ENCODE measurements at regions not wholly inside any gene's neighbourhood (a gene's known extent, or its start where the extent isn't known, plus 50 kb on each side); places are given as distances from the start of the nearest gene placed in this dataset.

- no peaks in the 10 kb centered on the region for H3K4me1 ChIP-seq
- no peak overlapping the region for H3K27ac ChIP-seq
- H3K4me3 ChIP-seq: no peak overlapping the region
- no peaks in the 10 kb centered on the region for H3K9me3 ChIP-seq
- H3K27me3 ChIP-seq: no peaks in the 10 kb centered on the region
- no peaks in the 10 kb centered on the region for H3K36me3 ChIP-seq
- no peaks in the 10 kb centered on the region for H4K20me1 ChIP-seq
- no peak for TF ChIP-seq Cebpa-rat (IDR thresholded peaks at IDR 0.05)
- H3K4me2 ChIP-seq: no peak overlapping the region
- no peak overlapping the region for H3K9ac ChIP-seq
Observed at GRCh38 chr2:139967665-139968064, 1187.5 kb upstream of the NXPH2 start.

DNA sequence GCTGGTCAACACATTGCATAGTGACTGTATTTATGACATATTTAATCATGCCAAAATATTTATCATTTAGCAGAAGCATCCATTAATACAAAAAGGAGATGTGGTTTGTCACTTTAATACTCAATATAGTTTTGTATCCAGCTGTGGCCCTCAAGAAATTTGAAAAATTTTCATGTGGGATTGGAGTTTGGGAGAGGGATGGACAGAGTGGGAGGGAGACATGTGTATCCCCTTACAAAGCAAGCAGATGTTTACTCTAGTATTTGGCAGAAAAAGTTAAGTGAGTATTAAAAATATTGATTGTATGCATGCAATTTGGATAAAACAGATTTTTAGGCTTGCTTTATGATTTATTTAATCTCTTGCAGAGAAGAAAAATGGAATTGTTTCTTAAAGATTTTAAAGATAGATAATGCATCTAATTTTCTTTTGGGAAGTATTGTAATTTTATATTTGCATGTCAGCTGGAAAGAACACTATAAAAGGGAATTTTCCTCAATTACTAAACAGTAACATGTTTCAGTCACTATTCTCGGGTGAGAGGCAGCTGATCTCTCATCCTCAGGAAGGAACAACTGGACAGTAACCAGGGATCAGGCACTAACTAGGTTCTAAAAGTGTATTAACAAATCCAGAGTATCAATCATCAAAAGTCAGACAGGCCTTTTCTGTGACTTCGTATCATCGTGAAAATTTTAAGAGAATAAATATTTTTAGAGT, 1184.7 kb upstream of the NXPH2 start:
- Histone ChIP-seq H3K27me3 (no peaks in the 10 kb centered on the region), H3K4me2 (no peak overlapping the region), H3K36me3 (no peaks in the 10 kb centered on the region), H3K9me3 (no peaks in the 10 kb centered on the region), H3K4me3 (no peak overlapping the region), H3K9ac (no peak overlapping the region), H4K20me1 (no peaks in the 10 kb centered on the region), H3K27ac (no peak overlapping the region), H3K4me1 (no peaks in the 10 kb centered on the region)
- no peak for TF ChIP-seq Cebpa-rat (IDR thresholded peaks at IDR 0.05)

GRCh38 chr2:139963863-139964355, 1183.7 kb upstream of the NXPH2 start:
- H3K36me3 ChIP-seq: no peaks in the 10 kb centered on the region
- no peak for TF ChIP-seq Cebpa-rat (IDR thresholded peaks at IDR 0.05)
- no peaks in the 10 kb centered on the region for H3K27me3 ChIP-seq
- no peak overlapping the region for H3K4me3 ChIP-seq
- H3K4me2 ChIP-seq: no peak overlapping the region
- H3K27ac ChIP-seq: no peak overlapping the region
- no peaks in the 10 kb centered on the region for H3K9me3 ChIP-seq
- H4K20me1 ChIP-seq: no peaks in the 10 kb centered on the region
- H3K4me1 ChIP-seq: no peaks in the 10 kb centered on the region
- H3K9ac ChIP-seq: no peak overlapping the region

DNA sequence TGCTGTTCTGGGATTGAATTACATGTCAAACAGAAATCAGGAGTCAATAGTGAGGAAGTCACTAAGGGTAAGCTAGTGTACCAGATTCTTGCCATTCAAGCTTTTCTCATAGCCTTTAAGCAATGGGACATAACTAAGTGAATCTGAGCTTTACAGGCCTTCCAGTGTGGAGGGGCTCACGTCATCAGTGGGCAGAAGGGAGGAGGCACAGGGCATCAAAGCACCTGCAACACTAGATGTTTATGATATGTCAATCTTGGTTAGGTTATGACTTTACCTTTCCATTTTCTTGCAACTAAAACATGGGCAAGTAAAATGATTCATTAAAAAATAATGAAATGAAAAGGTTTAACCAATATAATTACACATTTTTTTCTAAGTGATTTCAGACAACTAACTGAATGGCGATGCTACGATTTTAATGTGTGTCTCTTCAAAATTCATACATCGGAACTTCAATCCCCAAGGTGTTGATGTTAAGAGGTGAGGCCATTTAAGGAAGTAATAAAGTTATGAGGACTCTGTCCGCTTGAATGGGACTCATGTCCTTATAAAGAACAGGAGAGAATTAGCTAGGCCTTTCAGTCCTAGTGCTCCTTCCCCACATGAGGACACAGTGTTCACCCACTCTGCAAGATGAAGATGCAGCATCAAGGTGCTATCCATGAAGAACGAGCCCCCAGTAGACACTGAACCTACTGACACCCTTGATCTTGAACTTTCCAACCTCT, 1169.2 kb upstream of the NXPH2 start:
- no peak overlapping the region for H3K4me2 ChIP-seq
- H3K36me3 ChIP-seq: no peaks in the 10 kb centered on the region
- TF ChIP-seq Cebpa-rat (IDR thresholded peaks at IDR 0.05): no peak
- no peaks in the 10 kb centered on the region for H3K4me1 ChIP-seq
- H3K27me3 ChIP-seq: no peaks in the 10 kb centered on the region
- no peaks in the 10 kb centered on the region for H4K20me1 ChIP-seq
- H3K9me3 ChIP-seq: no peaks in the 10 kb centered on the region
- no peak overlapping the region for H3K27ac ChIP-seq
- H3K9ac ChIP-seq: no peak overlapping the region
- H3K4me3 ChIP-seq: no peak overlapping the region

DNA sequence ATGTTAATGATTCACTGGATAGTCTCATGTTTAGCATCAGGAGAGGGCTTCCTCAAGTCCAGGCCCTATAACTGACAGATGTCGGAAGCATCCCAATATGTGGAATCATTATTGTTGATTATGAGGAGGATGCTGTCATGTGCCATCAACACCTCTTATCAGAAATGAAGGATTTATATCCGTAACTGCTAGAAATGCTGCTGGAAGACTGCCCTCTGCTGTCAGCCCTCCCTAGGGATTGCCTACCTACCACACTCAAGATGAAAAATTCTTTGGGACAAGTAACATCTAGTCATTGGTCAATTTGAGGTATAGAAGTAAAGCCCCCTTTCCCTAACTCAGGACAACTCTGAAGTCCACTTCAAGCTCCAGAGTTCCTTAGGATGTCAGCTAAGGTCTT, 1166.5 kb upstream of the NXPH2 start:
- H4K20me1 ChIP-seq: no peaks in the 10 kb centered on the region
- no peaks in the 10 kb centered on the region for H3K9me3 ChIP-seq
- no peak for TF ChIP-seq Cebpa-rat (IDR thresholded peaks at IDR 0.05)
- H3K4me2 ChIP-seq: no peak overlapping the region
- H3K4me3 ChIP-seq: no peak overlapping the region
- no peak overlapping the region for H3K27ac ChIP-seq
- no peaks in the 10 kb centered on the region for H3K36me3 ChIP-seq
- H3K27me3 ChIP-seq: no peaks in the 10 kb centered on the region
- no peaks in the 10 kb centered on the region for H3K4me1 ChIP-seq
- H3K9ac ChIP-seq: no peak overlapping the region

DNA sequence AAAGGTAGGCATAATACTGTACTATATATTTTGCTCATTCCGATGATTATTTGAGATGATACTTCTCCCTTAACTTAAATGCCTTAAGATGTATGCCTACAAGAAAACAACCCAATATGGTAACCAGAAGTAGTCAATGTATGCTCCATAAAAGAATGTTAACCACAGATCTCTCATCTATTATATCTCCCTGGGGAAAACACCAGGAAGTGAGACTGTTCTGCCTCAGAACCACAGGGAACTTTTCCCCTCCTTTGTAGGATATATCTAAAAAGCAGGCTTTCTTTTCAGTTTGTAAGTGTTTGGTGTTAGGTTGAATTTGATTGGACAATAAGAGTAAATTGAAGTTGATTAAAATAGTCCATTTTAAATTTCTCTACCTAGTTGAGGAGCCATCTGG, 1160.5 kb upstream of the NXPH2 start:
- H3K9me3 ChIP-seq: no peaks in the 10 kb centered on the region

DNA sequence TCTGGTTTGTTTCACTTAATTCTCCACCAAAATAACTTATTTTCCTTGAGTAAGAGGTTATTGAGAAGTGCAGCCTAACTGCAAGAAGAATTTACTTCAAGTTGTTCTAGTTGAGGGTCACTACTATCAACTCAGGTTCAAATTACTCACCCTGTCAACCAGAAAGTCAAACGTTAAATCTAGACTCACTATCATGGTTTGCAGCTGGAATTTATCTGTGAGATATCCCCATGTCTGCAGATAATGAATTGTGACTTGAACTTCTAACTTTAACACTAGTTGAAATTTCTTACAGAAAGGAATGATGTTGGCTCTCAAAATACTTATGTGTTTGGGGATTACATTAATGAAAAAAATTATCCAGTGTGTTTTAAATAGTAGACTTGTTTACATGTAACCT, 1145.7 kb upstream of the NXPH2 start:
- H3K9ac ChIP-seq: no peak overlapping the region

More for the DNA sequence above, 1160.5 kb upstream of the NXPH2 start:
- H3K27ac ChIP-seq: no peak overlapping the region
- no peaks in the 10 kb centered on the region for H3K27me3 ChIP-seq
- H3K9ac ChIP-seq: no peak overlapping the region
- H3K36me3 ChIP-seq: no peaks in the 10 kb centered on the region
- H3K4me3 ChIP-seq: no peak overlapping the region
- H3K4me1 ChIP-seq: peaks cover 9% of the 10 kb centered on the region
- peak overlapping the region; percentile 37; the same call in 1 of the 2 replicates for H3K4me2 ChIP-seq
- H4K20me1 ChIP-seq: no peaks in the 10 kb centered on the region
- TF ChIP-seq Cebpa-rat (IDR thresholded peaks at IDR 0.05): no peak

GRCh38 chr2:139924070-139924469, 1143.9 kb upstream of the NXPH2 start:
- no peaks in the 10 kb centered on the region for H3K9me3 ChIP-seq

More for the DNA sequence above, 1145.7 kb upstream of the NXPH2 start:
- no peaks in the 10 kb centered on the region for H3K27me3 ChIP-seq
- no peak overlapping the region for H3K27ac ChIP-seq
- no peaks in the 10 kb centered on the region for H3K36me3 ChIP-seq
- H3K9me3 ChIP-seq: no peaks in the 10 kb centered on the region
- H3K4me3 ChIP-seq: no peak overlapping the region
- H3K4me1 ChIP-seq: no peaks in the 10 kb centered on the region
- no peak overlapping the region for H3K4me2 ChIP-seq
- H4K20me1 ChIP-seq: no peaks in the 10 kb centered on the region
- no peak for TF ChIP-seq Cebpa-rat (IDR thresholded peaks at IDR 0.05)

DNA sequence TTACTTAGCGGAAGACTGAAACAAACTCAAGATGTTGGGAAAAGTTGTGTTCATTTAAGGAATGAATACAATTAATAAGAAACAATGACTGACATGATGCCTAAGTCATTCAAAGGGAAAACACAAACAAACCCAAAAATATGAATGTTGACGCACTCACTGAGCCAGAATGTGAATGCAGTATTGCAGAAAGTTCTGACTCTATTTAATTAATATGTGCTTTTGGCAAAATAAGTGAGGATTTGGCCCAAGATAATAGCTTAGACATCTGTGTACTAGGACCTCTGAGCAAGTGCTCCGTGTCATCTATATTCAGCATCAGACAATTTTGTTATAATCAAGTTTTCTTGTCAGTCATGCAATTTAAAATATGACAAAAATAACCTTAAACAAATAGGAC, 1138.8 kb upstream of the NXPH2 start:
- no peak overlapping the region for H3K4me2 ChIP-seq
- no peak overlapping the region for H3K27ac ChIP-seq
- no peaks in the 10 kb centered on the region for H4K20me1 ChIP-seq
- no peaks in the 10 kb centered on the region for H3K27me3 ChIP-seq
- no peak for TF ChIP-seq Cebpa-rat (IDR thresholded peaks at IDR 0.05)
- no peaks in the 10 kb centered on the region for H3K9me3 ChIP-seq
- H3K9ac ChIP-seq: no peak overlapping the region
- H3K4me3 ChIP-seq: no peak overlapping the region
- no peaks in the 10 kb centered on the region for H3K4me1 ChIP-seq
- no peaks in the 10 kb centered on the region for H3K36me3 ChIP-seq

More at GRCh38 chr2:139924070-139924469, 1143.9 kb upstream of the NXPH2 start:
- no peak overlapping the region for H3K4me3 ChIP-seq
- no peak for TF ChIP-seq Cebpa-rat (IDR thresholded peaks at IDR 0.05)
- H4K20me1 ChIP-seq: no peaks in the 10 kb centered on the region
- H3K9ac ChIP-seq: no peak overlapping the region
- H3K4me2 ChIP-seq: no peak overlapping the region
- no peaks in the 10 kb centered on the region for H3K4me1 ChIP-seq
- no peak overlapping the region for H3K27ac ChIP-seq
- H3K36me3 ChIP-seq: no peaks in the 10 kb centered on the region
- H3K27me3 ChIP-seq: no peaks in the 10 kb centered on the region

DNA sequence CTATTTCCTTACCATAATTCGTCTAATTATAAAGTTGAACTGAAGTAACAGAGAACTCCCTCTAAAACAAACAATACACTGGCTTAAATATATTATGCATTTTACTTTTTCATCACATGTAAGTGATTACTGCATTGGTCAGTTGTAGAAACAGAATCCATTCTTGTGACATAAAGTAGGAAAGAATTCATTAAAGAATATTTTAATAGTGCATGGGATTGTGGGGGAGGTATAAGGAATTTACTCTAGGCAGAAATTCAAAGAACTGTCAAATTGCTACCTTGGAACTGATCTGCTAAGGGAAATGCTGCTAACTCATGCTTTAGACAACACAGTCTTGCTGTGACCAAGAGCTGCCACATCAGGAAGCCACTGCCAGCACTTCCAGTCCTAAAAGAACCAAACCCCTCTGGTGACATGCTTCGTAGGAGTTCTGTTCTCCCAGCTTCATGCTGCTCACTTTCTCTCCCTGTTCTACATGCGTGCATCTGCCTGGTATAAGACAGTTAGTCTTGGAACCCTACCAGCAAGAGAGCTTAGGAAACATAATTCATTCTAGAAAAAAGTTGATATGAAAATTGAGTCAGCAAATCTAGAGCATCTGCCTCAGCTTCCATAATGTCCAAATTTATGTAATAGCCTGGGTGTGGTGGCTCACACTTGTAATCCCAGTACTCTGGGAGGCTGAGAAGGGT, 1137.6 kb upstream of the NXPH2 start:
- Histone ChIP-seq H3K9me3 (no peaks in the 10 kb centered on the region), H4K20me1 (no peaks in the 10 kb centered on the region), H3K4me2 (no peak overlapping the region), H3K9ac (no peak overlapping the region), H3K4me1 (no peaks in the 10 kb centered on the region), H3K27me3 (no peaks in the 10 kb centered on the region), H3K36me3 (no peaks in the 10 kb centered on the region), H3K4me3 (no peak overlapping the region), H3K27ac (no peak overlapping the region)
- no peak for TF ChIP-seq Cebpa-rat (IDR thresholded peaks at IDR 0.05)
